A549 (cell line): ENCODE measurements at regions not wholly inside any gene's neighbourhood (a gene's known extent, or its start where the extent isn't known, plus 50 kb on each side); places are given as distances from the start of the nearest gene placed in this dataset.

Source experiments
- ATAC-seq, 2 experiments: fragments of 200-7000 bp in 1 of 2; fragments of >200 bp in 1 of 2; cut with Nextera tagmentation in 1 of 2; cut with Tn5 transposase in 1 of 2; 3 replicates each; pipeline versions ENCODE4 v1.8.0 to v1.9.1; 2018 to 2020; ENCODE audit warnings: mild to moderate bottlenecking in 1 of 2, moderate library complexity in 1 of 2
- CTCF ChIA-PET: fragments of 300-600 bp; sonication (Branson Sonifier 250); formaldehyde crosslinking; extraction: SDS; loops from one replicate; lab custom pipeline; 2021; ENCODE audit warnings: antibody characterized with exemption, inconsistent platforms; lab: Yijun Ruan, JAX
- POLR2A ChIA-PET: fragments of 350-600 bp; formaldehyde crosslinking; extraction: SDS; loops from one replicate; lab custom pipeline; 2021; ENCODE audit warnings: antibody characterized with exemption, inconsistent platforms; lab: Yijun Ruan, JAX
- DNase-seq, 2 experiments: peaks; one replicate each; pipeline versions ENCODE4 v3.0.0 to v3.0.0-alpha.2; 2011 to 2016; ENCODE audit warnings: low read depth in 1 of 2, low spot score in 1 of 2
- FAIRE-seq: peaks from 2 replicates; lab custom pipeline; 2011; peaks lifted over from hg19 to GRCh38; lab: Jason Lieb, UNC
- H3K27ac ChIP-seq, 2 experiments: fragments of >200 bp; sonication (Bioruptor Twin); formaldehyde crosslinking; 3 replicates each; pipeline ENCODE4 v1.5.1; 2016 to 2017
- H3K4me1 ChIP-seq: fragments of >200 bp; sonication (Bioruptor Twin); formaldehyde crosslinking; 3 replicates; pipeline ENCODE4 v1.6.1; 2016
- H3K4me2 ChIP-seq: fragments of >200 bp; sonication (Bioruptor Twin); formaldehyde crosslinking; 3 replicates; pipeline ENCODE4 v1.6.1; 2016
- H3K4me3 ChIP-seq: fragments of >200 bp; sonication (Bioruptor Twin); formaldehyde crosslinking; 3 replicates; pipeline ENCODE4 v1.5.1; 2016
- H3K9me3 ChIP-seq: fragments of >200 bp; sonication (Bioruptor Twin); formaldehyde crosslinking; 3 replicates; pipeline ENCODE4 v1.6.1; 2016
- BCL3 ChIP-seq: fragments of >200 bp; sonication (Bioruptor Twin); formaldehyde crosslinking; IDR thresholded peaks from 3 replicates; pipeline ENCODE4 v1.6.1; 2016
- BHLHE40 ChIP-seq: IDR thresholded peaks from 2 replicates; pipeline ENCODE4 v1.6.1; 2012; ENCODE audit warnings: low read depth, low read length, inconsistent platforms
- CBX2 ChIP-seq: fragments of 200-600 bp; sonication (generic); IDR thresholded peaks from 2 replicates; pipeline ENCODE4 v1.6.1; 2016; ENCODE audit warnings: low read depth, mild to moderate bottlenecking, borderline replicate concordance
- CBX8 ChIP-seq: fragments of 200-600 bp; sonication (generic); IDR thresholded peaks from 2 replicates; pipeline ENCODE4 v1.6.1; 2016
- CEBPB ChIP-seq, 2 experiments: fragments of >200 bp in 1 of 2; sonication (Bioruptor Twin) in 1 of 2; formaldehyde crosslinking in 1 of 2; IDR thresholded peaks; 2 replicates each; pipeline ENCODE4 v1.6.1; 2012 to 2016
- CHD2 ChIP-seq: fragments of 150-350 bp; IDR thresholded peaks from 2 replicates; pipeline ENCODE4 v1.6.1; 2014; ENCODE audit warnings: low read length; ENCODE audit not compliant: partially characterized antibody
- E2F6 ChIP-seq: IDR thresholded peaks from 2 replicates; pipeline ENCODE4 v1.6.1; 2012; ENCODE audit warnings: low read depth, borderline replicate concordance
- EHMT2 ChIP-seq: fragments of 200-600 bp; sonication (generic); IDR thresholded peaks from 2 replicates; pipeline ENCODE4 v1.6.1; 2016; ENCODE audit warnings: antibody characterized with exemption, low read depth, mild to moderate bottlenecking, moderate library complexity
- ELK1 ChIP-seq: fragments of 150-350 bp; IDR thresholded peaks from 2 replicates; pipeline ENCODE4 v1.6.1; 2014; ENCODE audit warnings: low read depth, mild to moderate bottlenecking, low read length
- ESRRA ChIP-seq: fragments of 150-350 bp; IDR thresholded peaks from 2 replicates; pipeline ENCODE4 v1.6.1; 2014; ENCODE audit warnings: mild to moderate bottlenecking, low read length, borderline replicate concordance
- HDAC2 ChIP-seq: fragments of 200-600 bp; sonication (generic); IDR thresholded peaks from 2 replicates; pipeline ENCODE4 v1.6.1; 2016
- HES2 ChIP-seq: fragments of >200 bp; sonication (Bioruptor Twin); formaldehyde crosslinking; IDR thresholded peaks from 2 replicates; pipeline ENCODE4 v1.6.1; 2016
- HEYL ChIP-seq: fragments of 250-450 bp; sonication (Bioruptor Pico); IDR thresholded peaks from 2 replicates; pipeline ENCODE4 v1.8.0; 2021; ENCODE audit warnings: mild to moderate bottlenecking, moderate library complexity
- JUN ChIP-seq, 2 experiments: fragments of >200 bp; sonication (Bioruptor Twin); formaldehyde crosslinking; IDR thresholded peaks; 2 replicates in 1 of 2; 3 replicates in 1 of 2; pipeline ENCODE4 v1.6.1; 2016 to 2017
- MAFK ChIP-seq: fragments of 450-650 bp; IDR thresholded peaks from 2 replicates; pipeline ENCODE4 v1.6.1; 2014; ENCODE audit not compliant: partially characterized antibody
- NFE2L2 ChIP-seq: fragments of 150-350 bp; conservative IDR thresholded peaks from 2 replicates; pipeline ENCODE4 v1.6.1; 2014; ENCODE audit warnings: low read length
- PBX3 ChIP-seq: IDR thresholded peaks from 2 replicates; pipeline ENCODE4 v1.6.1; 2012
- RAD21 ChIP-seq, 2 experiments: fragments of >200 bp in 1 of 2; sonication (Bioruptor Twin) in 1 of 2; formaldehyde crosslinking in 1 of 2; IDR thresholded peaks in 1 of 2; conservative IDR thresholded peaks in 1 of 2; 2 replicates in 1 of 2; 3 replicates in 1 of 2; pipeline ENCODE4 v1.6.1; 2012 to 2018; ENCODE audit warnings: inconsistent platforms in 1 of 2
- REST ChIP-seq: fragments of 200-600 bp; sonication (generic); IDR thresholded peaks from 2 replicates; pipeline ENCODE4 v1.6.1; 2016; ENCODE audit warnings: antibody characterized with exemption, mild to moderate bottlenecking, moderate library complexity
- RNF2 ChIP-seq: fragments of 200-600 bp; sonication (generic); IDR thresholded peaks from 2 replicates; pipeline ENCODE4 v1.6.1; 2016; ENCODE audit warnings: low read depth, mild to moderate bottlenecking, antibody characterized with exemption, moderate library complexity, borderline replicate concordance
- ZC3H11A ChIP-seq: fragments of 450-650 bp; IDR thresholded peaks from 2 replicates; pipeline ENCODE4 v1.6.1; 2014; ENCODE audit warnings: antibody characterized with exemption, mild to moderate bottlenecking
- ZNF302 ChIP-seq: fragments of 250-450 bp; sonication (Bioruptor Pico); IDR thresholded peaks from 2 replicates; pipeline ENCODE4 v1.9.0; 2021; ENCODE audit warnings: inconsistent platforms, mild to moderate bottlenecking, moderate library complexity
- ZSCAN20 ChIP-seq: fragments of 250-450 bp; sonication (Bioruptor Pico); IDR thresholded peaks from 2 replicates; pipeline ENCODE4 v1.8.0; 2022; ENCODE audit warnings: mild to moderate bottlenecking, moderate library complexity
- WGBS: methylation state at CpG from one replicate; pipeline ENCODE4 v1.1.6; 2017; ENCODE audit errors: missing lambda C conversion rate; 5-methylcytosine and 5-hydroxymethylcytosine counted together

GRCh38 chr5:74364507-74364906 lies 276.0 kb downstream of the ENC1 start:
- H3K4me1 ChIP-seq, result no peaks in the 10 kb centered on the region
- H3K27ac ChIP-seq, result no peak overlapping the region
- no peak for DNase-seq
- H3K4me3 ChIP-seq, result no peak overlapping the region
- no peak for ATAC-seq
- TF ChIP-seq E2F6 (no peak), ELK1 (no peak), RAD21 (conservative IDR thresholded peaks at IDR 0.05 in 1 of 2, IDR thresholded peaks at IDR 0.05 in 1 of 2) (no peak), CEBPB (IDR thresholded peaks at IDR 0.05) (no peak), NFE2L2 (no peak), ESRRA (no peak), BCL3 (no peak), MAFK (no peak), HEYL (CRISPR knock-in tag) (no peak), RNF2 (no peak), ZNF302 (CRISPR knock-in tag) (no peak), HDAC2 (no peak), PBX3 (no peak), CBX8 (no peak), EHMT2 (no peak), ZSCAN20 (CRISPR knock-in tag) (no peak), JUN (IDR thresholded peaks at IDR 0.05) (no peak), ZC3H11A (no peak)
- TF ChIP-seq, all 56 proteins: peak for 0
- no peak overlapping the region for H3K4me2 ChIP-seq
- no peak for FAIRE-seq
- H3K9me3 ChIP-seq, result no peaks in the 10 kb centered on the region; the same call in 2 of the 3 replicates
- POLR2A ChIA-PET, result interaction anchor here (0.8 kb wide), 1 partner anchor 16 kb away, joined by 3 read pairs; no protein-coding TSS in a partner anchor
- CTCF ChIA-PET, result no interaction called here
- 77% methylated on average over 4 of the region's 4 CpGs for WGBS

GRCh38 chr5:74363603-74364205 lies 276.8 kb downstream of the ENC1 start:
- Histone ChIP-seq H3K4me3 (no peak overlapping the region), H3K4me2 (no peak overlapping the region), H3K9me3 (no peaks in the 10 kb centered on the region; the same call in 2 of the 3 replicates), H3K4me1 (no peaks in the 10 kb centered on the region), H3K27ac (no peak overlapping the region)
- DNase-seq (no peak), FAIRE-seq (no peak), ATAC-seq (no peak)
- CTCF ChIA-PET, result interaction anchor here (0.8 kb wide), 1 partner anchor 9 kb away, joined by 3 read pairs; no protein-coding TSS in a partner anchor
- POLR2A ChIA-PET, result no interaction called here
- WGBS, result 71% methylated on average over 7 of the region's 7 CpGs
- no peak for TF ChIP-seq ZC3H11A
- no peak for TF ChIP-seq CHD2
- no peak for TF ChIP-seq HES2
- TF ChIP-seq BHLHE40, result no peak
- no peak for TF ChIP-seq CBX2
- no peak for TF ChIP-seq RAD21 (conservative IDR thresholded peaks at IDR 0.05 in 1 of 2, IDR thresholded peaks at IDR 0.05 in 1 of 2)
- TF ChIP-seq REST, result no peak
